ENCODE measurements at regions not wholly inside any gene's neighbourhood (a gene's known extent, or its start where the extent isn't known, plus 50 kb on each side); places are given as distances from the start of the nearest gene placed in this dataset.

DNA sequence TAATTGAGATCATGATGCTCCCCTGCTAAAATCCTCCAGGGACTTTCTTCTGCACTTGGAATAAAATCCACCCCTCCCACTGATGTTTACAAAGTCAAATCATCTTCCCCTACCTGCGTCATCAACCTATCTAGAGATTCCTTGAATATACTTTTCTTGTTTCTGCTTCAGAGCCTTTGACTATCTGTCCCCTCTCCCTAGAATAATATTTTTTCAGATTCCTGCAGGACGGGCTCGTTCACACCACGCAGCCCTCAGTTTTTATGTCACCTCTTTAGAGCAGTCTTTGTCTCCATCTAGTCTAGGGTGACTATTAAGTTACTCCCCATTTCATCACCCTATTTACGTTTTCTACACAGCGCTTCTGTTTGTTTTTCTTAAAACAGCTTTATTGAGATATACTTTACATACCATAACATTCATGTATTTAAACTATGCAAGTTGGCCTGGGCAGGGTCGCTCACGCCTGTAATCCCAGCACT lies 94.8 kb upstream of the SESN3 start:
- Mint-ChIP-seq H3K9me3 (no peaks in the 10 kb centered on the region), H3K4me1 (peaks cover 16% of the 10 kb centered on the region), H3K4me3 (no peak overlapping the region), H3K27me3 (no peaks in the 10 kb centered on the region), H3K27ac (no peak overlapping the region), H3K36me3 (no peaks in the 10 kb centered on the region)
- no peak for ATAC-seq

DNA sequence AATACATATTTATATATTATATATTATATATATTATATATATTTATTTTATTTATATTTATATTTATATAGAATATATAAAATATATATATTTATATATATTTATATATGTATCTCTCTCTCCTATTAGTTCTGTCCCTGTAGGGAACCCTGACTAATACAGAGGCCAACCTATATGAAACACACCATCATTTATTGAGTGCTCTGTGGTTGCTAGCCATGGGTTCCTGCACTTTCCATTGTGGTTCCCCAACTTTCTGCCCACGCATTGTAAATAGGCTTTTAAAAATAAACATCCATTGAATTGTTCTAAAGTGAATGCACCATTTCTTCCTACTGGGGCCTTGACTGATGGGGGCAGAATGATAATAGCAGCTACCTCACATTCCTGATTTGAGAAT lies 93.8 kb upstream of the SESN3 start:
- Mint-ChIP-seq H3K9me3 (no peaks in the 10 kb centered on the region), H3K36me3 (no peaks in the 10 kb centered on the region), H3K4me3 (no peak overlapping the region), H3K4me1 (peaks cover 9% of the 10 kb centered on the region), H3K27ac (no peak overlapping the region), H3K27me3 (no peaks in the 10 kb centered on the region)
- no peak for ATAC-seq

GRCh38 chr11:95322539-95322938 lies 91.5 kb upstream of the SESN3 start:
- Mint-ChIP-seq H3K4me3 (no peak overlapping the region), H3K9me3 (no peaks in the 10 kb centered on the region), H3K36me3 (no peaks in the 10 kb centered on the region), H3K27ac (peak overlapping the region; percentile 9), H3K4me1 (peaks cover 13% of the 10 kb centered on the region), H3K27me3 (no peaks in the 10 kb centered on the region)
- ATAC-seq = no peak

DNA sequence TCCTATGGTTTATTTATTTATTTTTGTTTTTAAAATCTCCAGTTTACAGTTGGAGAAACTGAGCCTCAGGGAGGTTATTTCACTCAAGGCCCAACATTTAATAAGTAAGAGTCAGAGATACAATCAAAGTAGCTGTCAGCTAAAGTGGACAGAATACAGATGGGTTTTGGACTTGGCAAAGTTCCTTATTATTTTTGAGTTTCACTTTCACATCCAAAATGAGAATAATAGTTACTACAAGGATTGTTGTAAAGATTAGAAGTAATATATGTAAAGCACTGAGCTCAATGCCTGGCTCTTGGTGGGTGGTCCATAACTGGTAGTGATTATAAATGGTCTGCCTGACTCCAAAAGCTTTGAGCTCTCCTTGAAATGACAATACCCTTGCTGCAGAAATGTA lies 87.5 kb upstream of the SESN3 start:
- no peak overlapping the region for H3K4me3 Mint-ChIP-seq
- H3K9me3 Mint-ChIP-seq = no peaks in the 10 kb centered on the region
- H3K27ac Mint-ChIP-seq = peak overlapping the region; percentile 9
- H3K36me3 Mint-ChIP-seq = no peaks in the 10 kb centered on the region
- H3K4me1 Mint-ChIP-seq = peaks cover 13% of the 10 kb centered on the region
- no peaks in the 10 kb centered on the region for H3K27me3 Mint-ChIP-seq
- no peak for ATAC-seq

DNA sequence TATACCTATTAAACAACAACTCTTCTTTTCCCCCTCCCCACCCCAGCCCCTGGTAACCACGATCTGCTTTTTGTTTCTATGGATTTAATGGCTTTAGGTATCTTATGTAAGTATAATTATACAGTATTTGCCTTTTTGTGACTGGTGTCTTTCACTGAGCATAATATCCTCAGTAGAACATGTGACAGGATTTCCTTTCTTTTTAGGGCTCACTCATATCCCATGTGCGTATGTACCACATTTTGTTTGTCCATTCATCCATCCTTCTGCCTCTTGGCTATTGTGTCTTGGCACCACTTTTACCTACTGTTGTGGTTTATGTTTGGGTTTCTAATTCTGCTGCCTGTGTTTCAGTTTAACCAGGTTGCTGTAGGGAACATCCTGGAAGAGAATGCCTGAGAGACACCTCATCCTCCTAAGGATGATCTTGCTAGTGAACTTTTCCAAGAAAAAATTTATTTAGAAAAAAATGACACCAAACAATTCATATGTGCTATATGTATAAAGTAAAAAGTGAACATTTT lies 77.6 kb upstream of the SESN3 start:
- Mint-ChIP-seq H3K9me3 (no peaks in the 10 kb centered on the region), H3K36me3 (no peaks in the 10 kb centered on the region), H3K27me3 (no peaks in the 10 kb centered on the region), H3K27ac (no peak overlapping the region), H3K4me1 (peaks cover 19% of the 10 kb centered on the region), H3K4me3 (no peak overlapping the region)
- no peak for ATAC-seq

GRCh38 chr11:95307286-95307685 lies 76.3 kb upstream of the SESN3 start:
- H3K36me3 Mint-ChIP-seq = no peaks in the 10 kb centered on the region
- H3K4me3 Mint-ChIP-seq = no peak overlapping the region
- ATAC-seq = peak; percentile 63
- H3K27ac Mint-ChIP-seq = peak overlapping the region; percentile 70
- no peaks in the 10 kb centered on the region for H3K27me3 Mint-ChIP-seq
- no peaks in the 10 kb centered on the region for H3K9me3 Mint-ChIP-seq
- peaks cover 19% of the 10 kb centered on the region for H3K4me1 Mint-ChIP-seq

DNA sequence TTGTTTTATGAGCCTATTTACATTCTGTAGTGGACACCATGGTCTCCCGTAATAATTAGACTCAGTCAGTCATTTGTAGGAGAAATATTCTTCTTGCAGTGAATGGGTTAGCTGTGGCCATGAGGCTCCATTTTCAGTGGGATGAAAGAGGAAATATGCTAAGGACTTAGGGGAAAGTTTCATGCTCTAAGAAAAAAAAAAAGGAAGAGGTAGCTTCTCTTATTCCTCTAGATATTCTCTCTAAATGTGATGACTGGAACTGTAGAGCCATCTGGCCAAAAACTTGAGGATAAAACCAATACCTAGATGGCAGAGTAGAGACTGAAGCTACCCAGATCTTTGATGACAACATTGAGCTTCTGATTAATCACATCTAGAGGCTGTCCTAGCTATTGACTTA lies 75.8 kb upstream of the SESN3 start:
- H3K27me3 Mint-ChIP-seq = no peaks in the 10 kb centered on the region
- H3K4me1 Mint-ChIP-seq = peaks cover 19% of the 10 kb centered on the region
- ATAC-seq = no peak
- H3K4me3 Mint-ChIP-seq = no peak overlapping the region
- no peaks in the 10 kb centered on the region for H3K9me3 Mint-ChIP-seq
- peak overlapping the region; percentile 70 for H3K27ac Mint-ChIP-seq
- H3K36me3 Mint-ChIP-seq = no peaks in the 10 kb centered on the region

DNA sequence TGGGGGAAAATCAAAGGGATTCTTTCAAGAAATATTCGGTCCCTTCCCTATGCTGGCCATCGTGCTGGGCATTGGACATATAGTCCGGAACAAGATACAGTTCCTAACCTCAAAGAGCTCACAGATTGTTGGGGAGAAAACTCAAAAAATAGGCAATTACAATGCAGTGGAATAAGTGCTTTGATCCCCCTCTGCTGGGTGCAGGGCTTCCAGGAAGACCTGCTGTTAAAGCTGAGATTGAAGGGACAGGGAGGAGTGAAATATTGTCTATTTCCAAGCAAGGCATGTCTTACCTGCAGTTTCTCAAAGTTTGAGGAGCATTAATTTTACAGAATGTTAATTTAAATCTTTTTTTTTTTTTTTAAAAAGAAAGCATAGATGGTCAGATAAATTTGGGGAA lies 75.1 kb upstream of the SESN3 start:
- Mint-ChIP-seq H3K27ac (no peak overlapping the region), H3K4me3 (no peak overlapping the region), H3K27me3 (no peaks in the 10 kb centered on the region), H3K9me3 (no peaks in the 10 kb centered on the region), H3K4me1 (peaks cover 19% of the 10 kb centered on the region), H3K36me3 (no peaks in the 10 kb centered on the region)
- no peak for ATAC-seq

DNA sequence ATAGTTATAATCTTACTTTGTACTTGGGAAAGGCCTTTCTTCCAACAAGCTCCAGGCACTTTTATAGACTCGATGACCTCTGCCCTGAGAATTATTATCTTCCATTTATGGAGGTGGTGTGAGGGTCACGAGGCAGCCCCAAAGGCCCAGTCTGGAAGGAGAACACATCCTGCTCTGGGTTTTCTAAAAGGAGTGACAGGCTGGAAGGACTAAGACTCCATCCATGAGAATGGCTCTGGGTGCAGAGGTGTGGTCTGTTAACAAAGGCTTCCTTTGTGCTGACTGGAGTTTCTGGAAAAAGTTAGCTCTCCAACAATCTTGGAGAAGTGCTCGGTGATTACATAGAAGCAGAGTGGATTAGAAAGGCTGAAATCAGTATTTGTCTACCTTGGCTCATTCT lies 74.7 kb upstream of the SESN3 start:
- no peak for ATAC-seq
- H3K27ac Mint-ChIP-seq = no peak overlapping the region
- no peaks in the 10 kb centered on the region for H3K27me3 Mint-ChIP-seq
- H3K4me3 Mint-ChIP-seq = no peak overlapping the region
- H3K36me3 Mint-ChIP-seq = no peaks in the 10 kb centered on the region
- H3K9me3 Mint-ChIP-seq = no peaks in the 10 kb centered on the region
- peaks cover 19% of the 10 kb centered on the region for H3K4me1 Mint-ChIP-seq

DNA sequence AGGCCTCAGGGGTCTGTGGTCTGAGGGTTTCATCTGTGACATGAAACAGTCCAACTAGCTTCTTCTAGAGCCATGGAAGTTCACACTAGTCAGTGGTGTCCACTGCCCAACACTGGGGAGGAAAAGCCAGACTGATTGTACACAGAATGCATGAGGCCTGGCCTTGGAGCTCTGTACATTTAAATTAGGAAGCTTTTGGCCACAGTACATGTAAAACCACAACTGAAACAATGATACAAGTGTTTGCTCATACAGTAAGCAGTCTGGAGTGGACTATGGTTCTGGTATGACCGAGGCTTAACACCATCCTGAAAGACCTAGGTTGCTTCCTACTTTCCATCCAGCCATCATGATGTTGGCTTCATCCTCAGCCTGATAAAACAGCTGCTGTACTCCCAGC lies 73.8 kb upstream of the SESN3 start:
- Mint-ChIP-seq H3K4me1 (peaks cover 19% of the 10 kb centered on the region), H3K4me3 (no peak overlapping the region), H3K27ac (no peak overlapping the region), H3K36me3 (no peaks in the 10 kb centered on the region), H3K27me3 (no peaks in the 10 kb centered on the region), H3K9me3 (no peaks in the 10 kb centered on the region)
- ATAC-seq = no peak

DNA sequence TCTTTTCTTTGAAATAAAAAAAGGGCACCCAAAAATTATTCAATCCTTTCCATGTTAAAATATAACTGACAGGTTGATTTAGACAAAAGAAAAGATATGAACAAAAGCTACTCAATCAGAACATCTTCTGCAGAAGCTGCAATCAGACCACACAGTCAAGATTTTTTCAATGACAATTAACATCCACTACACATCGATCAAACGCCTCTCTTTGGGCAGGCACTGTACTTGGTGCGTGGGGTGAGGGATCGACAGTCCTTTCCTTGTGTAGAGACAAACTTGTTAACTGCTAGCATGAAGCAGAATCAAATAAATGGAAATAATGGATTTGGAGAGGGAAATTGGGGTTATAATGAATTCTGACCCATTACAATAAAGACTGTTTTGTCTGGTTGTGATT lies 71.2 kb upstream of the SESN3 start:
- no peak for ATAC-seq
- H3K9me3 Mint-ChIP-seq = no peaks in the 10 kb centered on the region
- no peaks in the 10 kb centered on the region for H3K36me3 Mint-ChIP-seq
- H3K4me1 Mint-ChIP-seq = peaks cover 21% of the 10 kb centered on the region
- H3K27ac Mint-ChIP-seq = no peak overlapping the region
- H3K4me3 Mint-ChIP-seq = no peak overlapping the region
- H3K27me3 Mint-ChIP-seq = no peaks in the 10 kb centered on the region

- ATAC-seq = no peak
- Mint-ChIP-seq H3K4me3 (no peak overlapping the region), H3K36me3 (no peaks in the 10 kb centered on the region), H3K27me3 (no peaks in the 10 kb centered on the region), H3K9me3 (no peaks in the 10 kb centered on the region), H3K4me1 (peaks cover 21% of the 10 kb centered on the region), H3K27ac (no peak overlapping the region)
These were observed 70.5 kb upstream of the SESN3 start for GRCh38 chr11:95301474-95301873.

GRCh38 chr11:95299078-95299679 lies 68.2 kb upstream of the SESN3 start:
- ATAC-seq = no peak

GRCh38 chr11:95297680-95298452 lies 66.9 kb upstream of the SESN3 start:
- ATAC-seq = no peak
- Mint-ChIP-seq H3K36me3 (no peaks in the 10 kb centered on the region), H3K4me1 (peaks cover 41% of the 10 kb centered on the region), H3K4me3 (no peak overlapping the region), H3K27ac (peak overlapping the region; percentile 79), H3K9me3 (no peaks in the 10 kb centered on the region), H3K27me3 (no peaks in the 10 kb centered on the region)

More at GRCh38 chr11:95299078-95299679, 68.2 kb upstream of the SESN3 start:
- H3K27me3 Mint-ChIP-seq = no peaks in the 10 kb centered on the region
- no peaks in the 10 kb centered on the region for H3K36me3 Mint-ChIP-seq
- H3K9me3 Mint-ChIP-seq = no peaks in the 10 kb centered on the region
- peaks cover 41% of the 10 kb centered on the region for H3K4me1 Mint-ChIP-seq
- no peak overlapping the region for H3K4me3 Mint-ChIP-seq
- H3K27ac Mint-ChIP-seq = peak overlapping the region; percentile 79

DNA sequence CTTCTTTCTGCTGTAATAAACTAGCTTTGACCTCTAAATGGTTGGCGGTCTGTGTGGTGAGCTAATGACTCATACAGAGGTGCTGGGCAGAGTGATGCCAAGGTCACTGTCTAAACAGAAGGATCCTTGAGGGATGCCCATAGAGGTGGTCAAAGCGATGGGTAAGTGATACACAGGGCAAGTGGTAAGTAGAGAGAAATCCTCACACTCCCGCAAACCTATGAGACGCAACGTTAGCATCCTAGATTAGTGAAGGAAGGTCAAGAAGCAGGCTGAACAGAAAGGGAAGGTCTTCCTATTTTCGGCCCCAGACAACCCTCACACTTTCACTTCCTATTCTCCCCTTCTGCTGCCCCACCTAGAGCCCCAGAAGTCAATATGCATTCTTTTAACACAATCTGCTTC lies 65.6 kb upstream of the SESN3 start:
- Mint-ChIP-seq H3K36me3 (no peaks in the 10 kb centered on the region), H3K27me3 (no peaks in the 10 kb centered on the region), H3K27ac (peak overlapping the region; percentile 79), H3K4me1 (peaks cover 41% of the 10 kb centered on the region), H3K4me3 (peak overlapping the region; percentile 65), H3K9me3 (no peaks in the 10 kb centered on the region)
- ATAC-seq = peak; percentile 96

DNA sequence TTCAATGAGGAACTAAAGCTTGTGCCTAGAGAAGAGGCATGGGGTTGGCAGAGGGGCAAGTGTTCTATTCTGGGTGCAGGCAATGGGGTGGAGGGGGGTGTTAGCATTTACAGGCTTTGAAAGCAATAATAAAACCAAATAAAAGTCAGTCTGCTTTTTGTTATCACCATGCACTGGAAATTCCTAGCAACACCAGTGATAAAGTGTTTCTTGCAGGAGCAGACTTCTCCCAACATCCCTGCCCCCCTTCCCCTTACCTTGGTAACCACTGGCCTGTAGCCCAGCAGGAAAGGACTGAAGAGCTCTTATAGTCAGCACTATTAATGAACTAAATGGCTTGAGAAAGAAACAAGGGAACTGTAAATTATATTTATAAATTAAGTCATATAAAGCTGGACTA lies 65.2 kb upstream of the SESN3 start:
- Mint-ChIP-seq H3K4me1 (peaks cover 41% of the 10 kb centered on the region), H3K9me3 (no peaks in the 10 kb centered on the region), H3K36me3 (no peaks in the 10 kb centered on the region), H3K4me3 (no peak overlapping the region), H3K27ac (peak overlapping the region; percentile 79), H3K27me3 (no peaks in the 10 kb centered on the region)
- ATAC-seq = peak; percentile 28

Data from stimulated activated memory B cell treated with anti-CD40 and anti-IgM and Interleukin-4, amounts not matched to agents 10 μg/mL and 1 μg/mL and 100 μg/mL, for 72 hours (primary cell).